HG03039 (cell line): ENCODE measurements at regions not wholly inside any gene's neighbourhood (a gene's known extent, or its start where the extent isn't known, plus 50 kb on each side); places are given as distances from the start of the nearest gene placed in this dataset.
"Not testable (repeated sequence)": the region's sequence is repeated elsewhere in the genome, so short reads cannot be mapped to it uniquely, and the experiment has no call there.

Experiments used
- ATAC-seq: cut with Tn5 transposase; IDR thresholded peaks from one replicate; pipeline ENCODE4 v1.9.1; 2021; ENCODE audit warnings: mild to moderate bottlenecking, moderate library complexity; ENCODE audit not compliant: unreplicated experiment

DNA sequence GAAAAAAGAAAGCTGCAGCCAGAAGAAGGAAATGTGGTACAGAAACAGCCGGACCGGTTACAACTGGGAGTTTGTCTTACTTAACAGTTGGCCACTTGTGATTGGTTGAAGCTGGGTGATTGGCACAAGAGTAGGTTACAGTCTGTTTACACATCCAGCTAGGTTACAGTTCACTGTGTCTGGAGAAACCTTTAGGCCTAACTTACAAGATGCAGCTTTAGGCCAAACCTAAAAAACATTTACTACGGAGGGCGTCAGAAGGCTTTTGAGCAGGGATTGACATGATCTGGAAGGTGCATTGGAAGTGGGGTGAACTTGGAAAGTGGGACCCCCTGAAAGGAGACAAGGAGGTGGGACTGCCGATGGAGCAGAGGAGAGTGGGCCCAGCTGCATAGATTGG, 122.3 kb downstream of the BANF2 start:
- no peak for ATAC-seq

DNA sequence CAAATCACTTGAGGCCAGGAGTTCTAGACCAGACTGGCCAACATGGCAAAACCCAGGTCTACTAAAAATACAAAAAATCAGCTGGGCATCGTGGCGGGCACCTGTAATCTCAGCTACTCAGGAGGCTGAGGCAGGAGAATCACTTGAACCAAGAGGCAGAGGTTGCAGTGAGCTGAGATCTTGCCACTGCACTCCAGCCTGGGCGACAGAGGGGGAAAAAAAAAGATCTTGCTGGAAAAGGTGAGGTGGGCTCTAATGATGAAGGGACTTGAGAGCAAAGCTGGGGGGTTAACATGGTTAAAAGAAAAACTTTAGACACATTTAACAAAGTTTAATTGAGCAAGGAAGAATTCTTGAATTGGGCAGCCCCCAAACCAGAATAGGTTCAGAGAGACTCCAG, 121.8 kb downstream of the BANF2 start:
- ATAC-seq, result not testable (repeated sequence)

DNA sequence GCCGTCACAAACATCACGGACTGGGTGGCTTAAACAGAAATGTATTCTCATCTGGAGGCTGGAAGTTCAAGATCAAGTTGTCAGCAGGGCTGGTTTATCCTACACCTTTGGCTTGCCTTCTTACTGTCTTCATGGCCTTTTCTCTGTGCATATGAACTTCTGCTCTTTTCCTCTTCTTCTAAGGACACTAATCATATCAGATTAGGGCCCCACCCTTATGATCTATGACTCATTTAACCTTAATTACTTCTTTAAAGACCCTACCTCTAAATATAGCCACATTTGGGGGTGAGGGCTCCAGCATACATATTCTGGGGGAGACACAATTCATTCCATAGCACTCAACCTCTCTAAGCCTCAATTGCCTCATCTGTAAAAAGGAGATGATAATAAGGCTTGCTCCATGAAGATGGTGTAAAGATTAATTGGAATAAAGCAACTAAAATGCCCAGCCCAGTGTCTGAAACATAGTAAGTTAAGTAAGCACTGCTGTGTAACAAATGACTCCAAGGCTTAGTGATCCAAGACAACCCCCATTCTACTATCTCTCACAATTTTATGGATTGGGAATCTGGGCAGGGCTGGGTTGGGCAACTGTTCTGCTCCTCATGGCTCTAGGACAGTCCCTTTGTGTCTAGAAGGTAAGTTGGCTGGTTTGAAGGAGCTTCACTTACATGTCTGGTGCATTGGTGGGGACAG, 119.8 kb downstream of the BANF2 start:
- no peak for ATAC-seq

DNA sequence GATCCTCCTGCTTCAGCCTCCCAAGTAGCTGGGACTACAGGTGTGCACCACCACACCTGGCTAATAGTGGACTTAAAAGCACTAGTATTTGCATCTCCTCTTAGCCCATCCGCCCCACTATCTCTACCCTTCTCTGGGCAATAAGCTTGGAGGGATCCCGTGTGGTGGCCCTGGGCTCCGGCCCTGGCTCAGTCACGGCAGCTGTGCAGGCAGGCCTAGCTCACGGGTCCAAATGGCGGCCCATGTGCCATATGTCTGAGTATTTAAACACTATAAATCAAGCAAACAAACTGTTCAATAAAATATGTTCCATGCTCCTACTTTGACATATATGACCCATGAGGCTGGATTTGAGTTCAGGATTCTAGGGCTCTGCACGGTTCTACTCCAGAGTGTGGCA, 118.4 kb downstream of the BANF2 start:
- no peak for ATAC-seq

DNA sequence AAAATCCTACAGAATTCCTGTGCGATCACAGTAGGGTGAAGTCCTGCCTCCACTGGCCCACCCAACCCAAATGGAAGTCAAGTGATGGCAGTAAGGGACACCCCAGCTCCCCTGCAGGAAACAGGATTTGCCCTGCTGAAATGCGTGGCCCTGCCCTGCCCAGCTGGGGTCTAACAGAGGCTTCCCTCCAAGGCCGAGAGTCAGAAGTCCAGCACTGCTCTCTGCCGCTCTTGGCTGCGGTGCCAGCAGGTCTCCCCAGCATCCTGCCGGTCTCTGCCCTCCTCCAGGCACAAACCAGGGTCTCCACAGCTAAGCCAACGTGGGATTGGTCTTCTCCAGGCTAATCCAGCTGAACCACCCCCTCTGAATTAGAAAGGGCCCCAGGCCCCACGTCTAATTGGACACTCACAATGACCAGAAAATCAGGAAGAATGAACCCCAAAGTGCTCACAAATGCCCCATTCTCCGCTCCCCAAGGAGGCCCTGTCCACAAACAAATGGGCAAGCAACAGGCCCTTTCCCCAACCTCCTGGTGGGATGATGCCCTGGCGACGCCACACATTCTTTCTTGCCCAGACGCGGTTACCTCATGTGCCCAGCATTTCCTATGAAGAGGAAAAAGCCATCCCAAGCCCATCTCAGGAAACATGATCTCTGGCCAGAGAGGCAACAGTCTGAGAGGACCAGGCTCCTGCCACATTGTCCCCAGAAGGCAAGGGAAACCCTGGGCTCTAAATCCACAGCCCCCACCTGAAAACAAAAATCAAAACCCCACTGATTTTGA, 117.2 kb downstream of the BANF2 start:
- ATAC-seq, result no peak

DNA sequence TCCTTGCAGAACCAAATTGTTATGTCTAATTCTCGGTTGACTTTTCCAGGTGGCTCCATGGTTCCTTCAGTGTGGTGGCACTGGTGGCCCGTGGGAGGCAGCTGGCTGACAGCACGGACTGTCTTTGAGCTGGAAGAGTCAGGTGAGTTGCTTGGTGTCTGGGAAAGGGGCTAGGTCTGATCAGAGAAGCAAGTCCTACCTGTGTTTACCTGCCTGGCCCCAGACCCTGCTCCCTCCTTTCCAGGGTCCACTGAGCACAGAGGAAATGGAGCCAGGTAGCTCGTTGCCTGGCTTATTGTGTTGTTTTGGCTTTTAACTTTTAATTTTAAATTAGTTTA, 111.8 kb downstream of the BANF2 start:
- ATAC-seq, result no peak

DNA sequence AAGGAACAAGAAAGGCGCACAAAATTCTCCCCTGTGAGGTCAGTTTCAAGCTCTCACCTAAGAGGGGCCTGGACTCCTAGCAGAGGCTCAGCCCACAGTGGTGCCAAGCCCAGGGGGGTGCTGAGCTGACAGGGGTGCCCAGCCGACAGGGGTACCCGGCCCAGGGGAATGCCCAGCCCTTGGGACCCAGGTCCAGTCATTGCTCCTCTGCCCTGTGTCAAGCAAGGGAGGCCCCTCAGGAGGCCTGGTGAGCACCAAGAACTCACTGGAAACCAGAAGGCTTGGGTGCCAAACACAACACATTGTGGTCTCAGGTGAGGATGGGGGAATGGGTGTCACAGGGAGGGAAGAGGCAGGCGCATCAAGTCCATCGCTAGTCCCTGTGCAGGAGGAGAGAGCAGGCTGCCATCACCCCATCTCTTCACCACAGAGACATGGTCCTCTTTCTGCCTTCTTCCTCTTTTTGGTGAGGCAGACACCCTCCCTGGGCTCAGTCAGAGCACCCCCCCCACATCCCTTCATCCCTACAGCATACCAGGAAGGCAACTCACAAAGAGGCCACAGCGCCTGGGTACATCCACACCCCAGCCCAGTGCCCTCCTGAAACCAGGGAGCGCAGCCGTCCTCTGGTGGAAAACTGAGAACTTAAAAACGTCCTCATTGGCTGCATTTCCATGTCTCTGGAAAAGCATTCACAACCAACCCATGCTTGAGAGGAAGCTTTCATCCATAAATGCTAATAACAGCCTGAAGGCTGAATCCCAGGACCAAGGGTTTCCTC, 111.3 kb downstream of the BANF2 start:
- no peak for ATAC-seq

DNA sequence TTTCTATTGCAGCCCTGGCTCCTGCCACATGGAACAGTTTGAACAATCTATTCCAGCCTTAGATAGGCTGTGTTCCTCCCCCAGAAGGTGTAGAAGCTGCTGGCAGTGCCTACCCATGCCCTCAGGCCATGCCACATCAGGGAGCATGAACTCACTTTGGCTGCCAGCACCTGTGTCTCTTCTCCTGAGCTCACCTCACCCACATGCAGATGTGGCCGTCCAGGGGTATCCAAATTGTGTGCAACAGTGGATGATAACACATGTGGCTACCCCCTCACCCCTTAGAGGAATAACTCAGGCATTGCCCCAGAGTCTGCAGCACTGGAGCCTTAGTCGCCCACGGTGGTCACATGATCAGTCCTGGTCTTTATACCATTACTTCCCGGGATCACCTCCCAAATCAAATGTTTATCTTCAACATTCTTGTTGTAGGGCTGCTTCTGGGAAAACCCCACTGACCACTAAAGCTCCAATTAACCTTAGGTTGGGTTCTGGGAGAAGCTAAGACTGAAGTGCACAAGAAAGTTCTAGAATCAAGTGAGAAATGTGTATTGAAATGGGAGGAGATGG, 110.4 kb downstream of the BANF2 start:
- ATAC-seq, result no peak

DNA sequence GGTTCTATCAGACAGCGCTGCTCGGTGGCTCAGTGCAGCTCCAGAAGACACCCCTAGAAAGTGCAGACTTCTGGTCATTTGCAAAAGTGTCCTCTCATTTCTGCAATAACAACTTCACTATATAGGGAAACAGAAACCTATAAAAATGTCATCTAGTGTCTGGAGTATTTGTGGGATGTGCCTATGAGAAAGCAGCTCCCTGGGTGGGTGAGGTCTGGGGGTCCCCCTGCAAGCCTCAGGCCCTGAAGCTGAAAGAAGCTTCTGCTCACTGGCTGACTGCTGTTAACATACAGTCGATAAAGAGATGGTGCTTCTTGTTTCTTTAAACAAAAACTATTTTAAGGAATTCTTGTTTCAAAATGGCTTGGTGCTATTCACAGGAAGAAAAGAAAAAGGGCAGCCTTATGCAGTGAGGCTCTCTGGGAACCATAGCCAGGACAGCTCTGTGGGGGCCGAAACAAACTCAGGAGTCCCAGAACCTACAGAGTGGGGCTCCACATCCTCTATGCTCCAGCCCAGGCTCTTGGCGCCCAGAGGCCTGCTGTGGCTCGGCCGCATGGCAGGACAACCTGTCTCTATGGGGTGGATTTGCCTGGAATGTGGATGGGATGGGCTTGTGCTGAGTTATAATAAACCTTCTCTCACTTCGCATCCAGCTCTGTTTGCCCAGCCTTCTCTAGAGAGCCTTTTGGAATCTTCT, 109.7 kb downstream of the BANF2 start:
- no peak for ATAC-seq

DNA sequence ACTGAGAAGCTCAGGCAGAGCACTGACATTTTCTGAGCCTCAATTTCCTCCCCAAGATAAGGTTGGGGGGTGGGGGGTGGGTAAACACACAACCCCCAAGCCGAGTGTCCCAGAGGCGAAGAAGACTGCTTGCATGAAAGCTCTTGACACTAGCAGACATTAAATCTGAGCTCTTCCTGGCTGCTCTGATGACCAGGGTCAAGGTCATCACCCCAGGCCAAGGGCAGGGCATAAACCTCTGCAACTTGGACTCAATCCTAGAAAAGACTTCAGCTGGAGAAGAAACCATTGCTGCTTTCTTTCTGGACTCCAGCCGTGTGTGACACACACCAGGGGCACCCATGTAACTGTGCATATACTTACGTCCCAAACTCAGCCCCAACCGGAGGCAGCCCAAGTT, 109.0 kb downstream of the BANF2 start:
- ATAC-seq, result no peak

DNA sequence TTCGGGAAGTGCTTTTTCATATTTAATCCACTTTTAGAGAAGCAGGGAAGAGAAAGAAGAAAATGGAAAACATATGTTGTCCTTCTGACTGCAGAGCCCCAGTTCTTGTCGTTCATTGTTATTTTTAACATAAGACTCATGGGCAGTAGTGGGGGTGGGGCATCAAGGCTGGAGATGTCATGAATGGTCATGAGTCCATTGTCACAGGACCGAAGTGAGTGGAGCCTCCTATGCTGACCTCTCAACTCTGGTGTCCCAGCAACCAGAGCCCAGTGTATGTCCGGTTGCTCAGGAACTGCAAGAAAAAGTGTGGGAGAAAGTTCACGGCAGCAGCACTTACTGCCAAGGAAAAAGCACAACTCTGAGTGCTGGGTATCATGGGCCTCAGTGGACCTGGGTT, 108.6 kb downstream of the BANF2 start:
- no peak for ATAC-seq

DNA sequence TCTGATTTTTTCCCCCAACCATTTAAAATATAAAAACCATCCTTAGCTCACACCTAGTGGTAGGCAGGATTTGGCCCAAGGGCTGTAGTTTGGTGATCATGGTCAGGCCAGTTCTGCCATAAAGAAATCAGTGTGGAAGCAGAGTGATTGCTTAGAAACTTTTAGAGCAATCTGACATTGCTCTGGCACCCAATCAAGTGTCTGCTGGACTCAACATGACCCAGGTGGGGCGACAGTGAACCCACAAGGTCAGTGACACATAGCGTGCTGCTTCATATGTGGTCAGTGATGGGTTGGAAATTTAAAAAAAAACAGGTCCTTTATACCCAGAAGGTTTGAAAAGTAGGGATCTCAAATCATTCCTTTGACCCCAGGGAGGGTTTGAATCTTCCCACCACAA, 107.9 kb downstream of the BANF2 start:
- ATAC-seq, result no peak

DNA sequence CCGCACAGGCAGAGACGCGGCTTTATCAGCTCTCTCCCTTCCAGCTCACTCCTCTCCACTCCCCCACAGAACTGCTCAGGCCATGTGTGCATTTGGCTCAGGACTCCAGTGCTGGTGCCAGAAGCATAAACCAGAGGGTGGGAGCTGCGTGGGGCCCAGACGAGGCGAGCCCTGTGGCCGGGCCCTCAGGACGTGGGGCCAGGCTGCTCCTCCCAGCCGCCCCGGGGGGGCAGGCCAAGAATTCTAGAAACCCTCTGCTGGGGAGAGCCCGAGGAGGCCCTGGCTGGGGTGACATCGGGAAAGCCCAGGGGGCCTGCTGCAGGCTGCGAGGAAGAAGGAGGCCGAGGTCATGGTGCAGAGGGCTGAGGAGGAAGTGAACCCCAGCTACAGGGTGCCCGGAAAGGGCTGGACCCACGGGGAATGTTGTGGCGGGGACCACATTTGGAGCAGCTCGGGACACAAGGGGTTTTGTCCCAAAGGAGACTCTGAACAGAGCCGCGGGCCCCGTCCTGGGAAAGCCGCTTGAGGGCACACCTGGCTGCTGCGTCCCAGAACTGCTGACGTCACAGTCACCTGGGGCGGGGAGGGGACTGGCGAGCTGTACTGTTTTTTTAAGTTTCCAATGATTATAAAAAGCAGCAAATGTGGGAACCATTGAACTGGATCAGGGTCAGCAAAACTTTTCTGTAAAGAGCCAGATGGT, 107.1 kb downstream of the BANF2 start:
- no peak for ATAC-seq

DNA sequence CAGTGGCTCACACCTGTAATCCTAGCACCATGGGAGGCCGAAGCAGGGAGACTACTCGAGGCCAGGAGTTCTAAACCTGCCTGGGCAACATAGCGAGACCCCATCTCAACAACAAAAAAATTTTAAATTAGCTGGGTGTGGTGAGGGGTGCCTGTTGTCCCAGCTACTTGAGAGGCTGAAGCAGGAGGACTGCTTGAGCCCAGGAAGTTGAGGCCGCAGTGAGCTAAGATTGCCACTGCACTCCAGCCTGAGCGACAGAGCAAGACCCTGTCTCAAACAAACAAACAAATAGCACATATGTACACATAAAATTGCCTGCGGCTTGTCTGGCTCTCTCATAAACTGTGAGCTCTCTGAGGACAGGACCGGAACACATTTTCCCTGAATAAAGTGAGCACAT, 106.3 kb downstream of the BANF2 start:
- ATAC-seq, result no peak

DNA sequence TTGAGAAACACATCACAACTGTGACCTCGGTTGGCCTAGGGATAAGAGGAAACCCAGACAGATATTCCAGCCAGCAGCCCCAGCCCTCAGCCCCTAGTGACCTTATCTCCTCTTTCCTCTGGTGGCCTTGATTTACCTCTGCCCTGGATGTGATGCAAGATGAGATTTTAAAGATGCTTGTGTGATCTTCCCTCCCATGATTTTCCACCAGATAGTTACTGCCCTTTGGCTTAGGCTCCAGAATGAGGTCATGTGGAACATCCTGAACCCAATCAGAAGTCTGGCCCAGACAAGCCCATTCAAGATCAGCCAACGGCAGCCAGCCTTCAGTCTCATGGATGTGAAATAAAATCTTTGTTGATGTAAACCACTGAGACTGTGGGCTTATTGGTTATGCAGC, 104.0 kb downstream of the BANF2 start:
- no peak for ATAC-seq

DNA sequence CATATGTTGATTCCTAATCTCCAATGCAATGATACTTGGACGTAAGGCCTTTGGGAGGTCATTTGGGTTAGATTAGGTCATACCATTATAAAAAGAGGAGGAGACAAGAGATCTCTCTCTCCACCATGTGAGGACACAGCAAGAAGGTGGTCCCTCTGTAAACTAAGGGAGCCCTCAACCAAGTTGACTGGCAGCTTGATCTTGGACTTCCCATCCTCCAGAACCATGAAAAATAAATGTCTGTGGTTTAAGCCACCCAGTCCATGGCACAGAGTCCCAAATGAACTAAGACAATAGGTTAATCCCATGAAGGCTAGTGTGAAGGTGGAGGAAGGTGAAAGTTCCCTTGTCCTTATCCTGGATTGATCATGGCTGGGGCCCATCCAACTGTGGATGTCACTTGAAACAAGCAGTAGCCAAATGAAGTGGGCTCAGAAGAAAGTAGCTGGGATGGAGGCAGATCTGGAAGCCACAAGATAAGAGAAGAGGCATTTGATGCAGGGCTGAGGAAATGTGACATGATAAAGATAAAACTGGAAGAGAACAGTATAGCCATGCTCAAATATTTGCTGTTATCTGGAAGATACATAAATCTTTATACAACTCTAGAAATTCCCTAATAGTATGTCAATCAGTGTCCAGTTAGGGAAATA, 99.9 kb downstream of the BANF2 start:
- no peak for ATAC-seq

DNA sequence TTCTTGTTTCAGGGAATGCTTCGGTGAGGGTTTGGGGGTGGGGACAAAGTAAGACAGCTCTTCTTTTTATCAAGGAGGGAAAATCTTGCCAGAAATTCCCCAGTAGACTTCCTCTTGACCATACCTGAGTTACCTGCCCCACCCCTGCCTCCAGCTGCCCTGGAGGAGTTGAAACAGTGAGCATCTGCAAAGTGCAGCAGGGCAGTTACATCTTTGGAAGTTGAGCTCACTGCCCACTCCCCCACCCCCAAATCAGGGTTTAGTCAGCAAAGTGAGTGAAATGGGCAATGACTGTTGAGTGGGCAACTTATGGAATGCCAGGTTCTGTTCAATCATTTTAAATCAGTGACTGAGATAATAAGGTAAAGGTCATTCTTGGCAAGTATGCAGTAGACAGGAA, 98.8 kb downstream of the BANF2 start:
- ATAC-seq, result no peak

DNA sequence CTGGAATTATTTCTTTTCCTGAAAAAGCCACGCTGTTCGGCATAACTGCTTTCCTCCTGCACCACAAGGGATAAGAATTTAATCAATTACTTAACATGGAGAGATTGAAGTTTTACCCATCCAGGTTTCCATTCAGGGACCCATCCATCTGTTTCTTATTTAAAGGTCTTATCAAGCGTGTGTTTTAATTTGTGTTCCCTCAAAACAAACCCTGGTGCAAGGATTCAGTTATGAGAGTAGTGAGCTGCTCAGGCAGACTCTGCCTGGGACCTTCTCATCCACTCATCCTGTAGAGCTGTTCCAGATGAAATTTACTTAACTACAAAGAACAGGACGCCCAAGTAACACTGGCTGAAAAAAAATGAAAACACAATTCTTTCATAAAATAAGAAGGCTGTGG, 97.8 kb downstream of the BANF2 start:
- ATAC-seq, result no peak

DNA sequence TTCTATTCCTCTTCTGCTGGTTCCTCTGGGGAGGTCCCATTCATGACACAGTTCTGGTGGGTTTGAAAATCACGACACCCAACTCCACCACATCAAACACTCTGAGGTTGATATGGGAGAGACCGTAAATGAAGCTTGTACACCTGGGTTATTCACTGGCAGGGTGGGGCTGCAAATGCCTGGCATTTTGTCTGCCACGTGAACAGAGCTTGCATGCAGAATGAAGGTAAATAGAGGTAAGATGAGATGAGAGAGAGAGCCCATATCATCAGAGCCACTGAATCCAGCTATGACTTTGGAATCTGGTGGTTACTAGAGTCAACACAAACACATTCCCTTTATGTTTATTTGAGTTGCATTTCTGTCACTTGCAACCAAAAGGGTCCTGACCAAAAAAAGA, 97.4 kb downstream of the BANF2 start:
- ATAC-seq, result no peak

DNA sequence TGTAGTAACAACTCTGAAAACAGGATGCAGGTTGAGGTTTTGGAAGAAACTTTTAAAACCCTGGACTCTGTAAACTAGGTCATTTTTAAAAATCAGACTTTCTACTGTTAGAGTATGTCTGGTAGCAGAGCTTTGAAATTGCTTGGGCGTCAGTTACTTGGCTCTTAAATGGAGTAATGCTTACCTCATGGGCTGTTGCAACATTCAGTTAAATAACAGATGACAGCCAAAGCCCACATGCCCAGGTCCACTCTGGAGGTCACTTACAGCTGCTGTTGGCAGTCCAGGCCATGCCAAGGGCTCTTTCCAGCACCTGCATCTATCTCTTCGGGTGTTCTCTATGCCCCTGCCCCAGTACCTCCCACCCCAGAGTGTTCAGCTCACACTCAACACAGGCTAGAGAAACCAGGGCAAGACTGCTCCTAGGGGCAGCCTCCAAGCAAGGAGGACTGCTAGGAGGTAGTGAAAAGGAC, 96.4 kb downstream of the BANF2 start:
- no peak for ATAC-seq
